ENCODE measurements at regions not wholly inside any gene's neighbourhood (a gene's known extent, or its start where the extent isn't known, plus 50 kb on each side); places are given as distances from the start of the nearest gene placed in this dataset.
A peak's percentile ranks its signal among the peaks of the same experiment; 100 is the strongest.
"Not testable (repeated sequence)": the region's sequence is repeated elsewhere in the genome, so short reads cannot be mapped to it uniquely, and the experiment has no call there.

GRCh38 chr3:177758126-177758525 lies 560.8 kb upstream of the TBL1XR1 start:
- no peak for DNase-seq

GRCh38 chr3:177760803-177761202 lies 563.5 kb upstream of the TBL1XR1 start:
- no peak for DNase-seq

GRCh38 chr3:177764377-177764912 lies 567.2 kb upstream of the TBL1XR1 start:
- DNase-seq, result peak; percentile 82

GRCh38 chr3:177764933-177765332 lies 567.7 kb upstream of the TBL1XR1 start:
- DNase-seq, result no peak

DNA sequence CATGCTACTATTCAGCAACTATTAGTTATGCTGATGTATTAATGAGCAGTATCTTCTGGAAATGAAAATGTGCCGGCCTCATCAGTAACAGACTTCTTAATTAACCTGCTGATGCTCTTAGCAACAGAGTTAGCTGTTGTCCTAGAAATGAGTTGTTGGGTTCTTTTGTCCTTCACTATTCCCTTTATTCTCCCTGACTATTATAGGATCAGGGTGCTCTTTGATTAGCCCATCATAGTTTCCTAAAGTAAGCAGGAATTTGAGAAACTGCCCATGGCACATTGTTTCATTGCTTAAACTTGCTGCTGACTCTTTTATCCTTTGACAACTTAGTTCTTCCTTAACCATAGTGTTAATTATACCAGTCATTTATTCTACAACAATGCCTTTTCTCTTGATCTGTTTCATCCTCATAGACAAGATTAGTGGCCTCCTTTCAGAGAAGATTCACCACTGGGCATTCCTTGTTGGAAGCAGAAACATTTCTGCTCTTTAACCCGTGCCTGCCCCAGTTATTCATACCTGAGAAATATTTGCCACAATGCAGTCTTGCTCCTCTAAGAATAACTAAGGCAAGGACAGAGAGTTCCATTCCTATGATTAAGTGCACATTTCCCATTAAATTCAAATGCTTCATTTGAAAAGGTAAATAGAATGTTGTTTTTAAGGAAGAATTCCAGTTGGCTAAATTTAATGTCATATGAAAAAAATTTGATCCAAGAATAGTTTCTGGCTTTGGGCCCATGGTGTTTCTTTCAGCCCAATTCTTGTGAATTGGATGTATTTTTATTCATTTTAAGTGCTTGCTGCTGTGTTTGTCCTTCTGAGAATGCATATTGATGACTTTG lies 573.3 kb upstream of the TBL1XR1 start:
- peak; percentile 52 for DNase-seq

- DNase-seq, result no peak
Observed at GRCh38 chr3:177771780-177772179, 574.5 kb upstream of the TBL1XR1 start.

DNA sequence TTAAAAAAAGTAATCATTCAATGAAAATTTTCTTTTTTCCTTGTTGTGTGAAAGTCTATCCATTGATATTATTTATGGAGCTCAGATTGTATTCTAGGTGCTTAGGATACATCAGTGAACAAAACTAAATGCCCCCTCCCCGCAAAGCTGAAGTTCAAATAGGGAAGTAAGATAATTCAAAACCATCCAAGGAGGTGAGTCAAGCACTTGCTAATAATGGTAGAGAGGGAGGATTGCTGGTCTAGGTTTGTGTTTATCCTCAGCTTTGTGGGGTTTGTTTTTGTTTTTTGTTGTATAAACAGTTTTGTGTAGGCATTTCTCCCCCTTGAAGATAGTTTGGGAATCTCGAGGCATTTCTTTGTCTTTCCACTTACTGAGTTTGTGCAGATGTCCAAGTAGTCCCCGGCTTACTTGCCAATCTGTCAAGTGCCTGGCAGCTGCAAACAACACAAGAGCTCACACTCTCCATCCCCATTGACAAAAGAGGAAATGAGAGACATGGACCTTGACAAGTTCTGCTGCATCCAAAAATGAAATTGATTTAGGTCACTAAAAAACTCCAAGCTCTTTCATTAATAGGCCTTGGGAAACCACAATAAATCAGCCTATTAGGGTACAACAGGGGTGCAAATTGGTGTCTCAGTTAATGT lies 575.8 kb upstream of the TBL1XR1 start:
- no peak for DNase-seq

GRCh38 chr3:177773717-177774116 lies 576.4 kb upstream of the TBL1XR1 start:
- no peak for DNase-seq

GRCh38 chr3:177776661-177777101 lies 579.4 kb upstream of the TBL1XR1 start:
- DNase-seq, result no peak

DNA sequence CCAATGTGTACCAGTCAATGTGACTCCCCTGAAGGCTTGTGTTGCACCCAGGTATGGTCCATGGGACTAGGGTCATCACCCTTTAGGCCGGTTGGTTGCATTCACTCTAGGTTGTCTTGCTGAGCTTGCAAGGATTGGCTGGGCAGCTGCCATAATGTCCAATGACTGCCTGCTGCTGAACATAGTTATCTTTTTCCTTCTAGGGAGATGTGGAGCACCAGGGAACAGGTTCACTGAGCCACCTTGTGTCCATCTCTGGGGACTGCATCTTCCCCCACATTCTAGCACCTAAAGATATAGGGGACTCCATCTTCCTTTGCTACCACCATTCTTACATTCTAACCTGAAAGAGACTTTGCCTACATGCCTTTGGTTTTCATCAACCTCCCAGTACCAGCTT lies 580.4 kb upstream of the TBL1XR1 start:
- DNase-seq, result no peak

DNA sequence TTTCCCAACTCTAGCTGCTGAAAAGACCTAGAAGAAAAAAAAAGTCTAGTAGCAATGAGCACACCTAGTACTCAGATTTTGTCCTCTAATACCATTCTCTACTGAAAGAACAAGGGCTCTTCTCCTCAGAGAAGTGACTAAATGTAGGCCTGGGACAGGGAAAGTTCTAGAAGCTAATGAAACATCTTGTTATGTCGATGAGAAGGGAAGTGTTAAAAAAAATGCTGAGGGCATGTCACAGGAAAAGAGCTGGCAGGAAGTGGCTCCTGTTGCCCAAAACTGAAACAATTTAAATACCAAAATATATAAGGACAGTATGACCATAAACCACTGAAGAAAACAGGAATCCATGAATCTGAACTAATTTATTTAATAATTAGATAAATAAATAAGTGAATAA lies 581.4 kb upstream of the TBL1XR1 start:
- DNase-seq, result no peak

DNA sequence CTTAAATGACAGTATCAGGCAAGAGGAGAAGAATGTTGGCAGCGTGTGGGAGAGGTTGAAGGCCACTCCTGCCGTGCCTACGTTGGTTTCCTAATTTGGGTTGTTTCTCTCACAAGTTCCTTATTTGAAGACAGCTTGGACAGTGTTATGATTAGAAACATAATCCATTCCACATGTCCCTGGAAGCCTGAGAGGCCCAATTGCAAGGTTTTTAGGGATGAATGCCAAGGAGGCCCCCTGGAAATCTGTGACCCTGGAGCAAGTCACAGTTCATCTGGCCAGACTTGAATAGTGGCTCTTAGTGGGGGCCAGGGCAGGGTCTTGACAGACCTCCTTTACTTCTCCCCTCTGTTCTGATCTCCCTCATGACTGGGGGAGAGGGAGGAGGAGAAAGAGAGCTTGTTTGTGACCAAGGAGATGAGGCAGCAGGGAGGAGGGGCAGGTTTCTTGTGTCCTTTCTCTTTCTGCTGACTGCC lies 584.4 kb upstream of the TBL1XR1 start:
- DNase-seq, result peak; percentile 64

DNA sequence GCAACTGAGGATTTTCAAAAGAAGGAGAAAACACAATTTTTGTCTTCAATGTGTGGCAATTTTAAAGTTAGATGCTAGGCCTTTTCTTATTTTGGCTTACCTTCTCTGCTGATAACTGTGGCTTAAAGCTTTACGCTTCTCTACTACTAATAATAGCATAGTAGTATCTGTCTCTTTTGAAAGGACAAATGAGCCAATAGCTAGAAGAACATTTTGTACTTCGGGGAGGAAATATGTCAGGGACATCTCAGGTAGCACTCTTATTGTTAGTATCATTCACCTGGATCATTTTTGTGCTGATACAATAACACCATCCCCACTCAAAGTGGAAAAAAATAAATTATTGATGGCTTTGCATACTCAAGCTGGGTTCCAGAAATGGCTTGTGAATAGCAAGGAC lies 586.1 kb upstream of the TBL1XR1 start:
- no peak for DNase-seq

DNA sequence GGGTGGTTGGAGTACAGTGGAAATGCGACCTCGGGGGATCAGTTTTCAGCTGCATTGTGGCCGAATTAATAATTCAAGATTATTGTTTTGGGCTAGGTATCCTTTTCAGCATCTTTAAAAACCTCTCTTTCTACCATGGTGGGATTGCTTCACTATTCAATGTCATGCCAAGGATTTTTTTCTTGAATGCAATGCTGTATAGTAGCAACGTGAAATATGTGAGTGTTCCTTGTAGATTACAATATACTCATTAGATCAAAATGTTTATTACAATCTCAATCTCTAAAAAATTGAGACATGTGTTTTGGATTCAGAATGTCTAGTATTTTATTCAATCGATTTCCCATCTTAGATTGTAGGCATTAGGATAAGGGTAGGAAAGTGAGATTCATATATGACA lies 586.5 kb upstream of the TBL1XR1 start:
- DNase-seq, result no peak

DNA sequence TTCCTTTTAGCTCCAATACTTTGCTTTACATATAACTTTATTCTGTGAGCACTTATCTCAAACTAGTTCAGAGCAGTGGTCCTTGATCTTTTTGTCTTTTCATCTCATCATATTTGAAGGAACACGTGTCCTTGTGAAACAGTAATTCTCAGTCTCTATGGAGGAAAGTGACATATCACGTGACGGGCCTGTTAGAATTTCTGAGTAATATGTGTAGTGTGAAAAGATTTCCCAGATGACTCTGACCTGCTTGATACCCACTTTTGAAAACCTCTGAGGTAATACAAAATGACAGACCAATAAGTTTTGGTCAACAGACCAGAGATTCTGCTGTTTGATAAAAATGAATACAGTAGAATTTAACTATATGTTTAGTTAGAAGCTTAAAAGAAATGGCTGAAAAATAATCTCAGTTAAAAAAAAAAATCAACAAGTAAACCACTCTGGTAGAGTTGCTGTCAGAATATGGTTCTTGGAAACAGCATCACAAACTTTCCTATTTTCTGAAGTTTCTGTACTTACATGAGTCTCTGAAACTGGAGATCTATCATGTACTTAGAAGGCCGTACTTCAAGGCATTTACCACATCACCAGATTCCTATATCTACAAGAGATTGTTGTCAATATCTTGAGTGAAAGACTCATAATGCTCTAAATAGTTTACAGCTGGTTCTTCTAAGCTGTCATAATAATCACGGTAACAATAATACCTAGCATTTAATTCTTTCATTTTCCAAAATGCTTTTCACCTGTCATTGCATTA lies 590.2 kb upstream of the TBL1XR1 start:
- no peak for DNase-seq

DNA sequence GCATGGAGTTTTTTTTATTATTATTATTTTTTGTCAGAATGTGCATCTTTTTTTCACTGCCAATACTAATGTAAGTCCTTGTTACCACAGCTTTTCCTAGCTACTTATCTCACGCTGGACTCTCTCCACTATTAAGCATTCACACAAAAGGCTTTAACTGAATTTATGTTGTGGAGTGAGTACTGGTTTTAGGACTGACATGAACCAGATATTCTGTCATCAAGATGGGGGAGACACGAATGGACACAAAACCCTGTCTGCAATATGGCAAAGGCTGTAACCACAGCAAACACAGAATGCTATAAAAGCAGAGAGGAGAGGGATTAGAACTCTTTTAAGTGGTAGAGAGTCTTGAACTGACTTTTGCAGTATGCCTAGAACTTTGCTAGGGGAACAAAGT lies 592.2 kb upstream of the TBL1XR1 start:
- no peak for DNase-seq

DNA sequence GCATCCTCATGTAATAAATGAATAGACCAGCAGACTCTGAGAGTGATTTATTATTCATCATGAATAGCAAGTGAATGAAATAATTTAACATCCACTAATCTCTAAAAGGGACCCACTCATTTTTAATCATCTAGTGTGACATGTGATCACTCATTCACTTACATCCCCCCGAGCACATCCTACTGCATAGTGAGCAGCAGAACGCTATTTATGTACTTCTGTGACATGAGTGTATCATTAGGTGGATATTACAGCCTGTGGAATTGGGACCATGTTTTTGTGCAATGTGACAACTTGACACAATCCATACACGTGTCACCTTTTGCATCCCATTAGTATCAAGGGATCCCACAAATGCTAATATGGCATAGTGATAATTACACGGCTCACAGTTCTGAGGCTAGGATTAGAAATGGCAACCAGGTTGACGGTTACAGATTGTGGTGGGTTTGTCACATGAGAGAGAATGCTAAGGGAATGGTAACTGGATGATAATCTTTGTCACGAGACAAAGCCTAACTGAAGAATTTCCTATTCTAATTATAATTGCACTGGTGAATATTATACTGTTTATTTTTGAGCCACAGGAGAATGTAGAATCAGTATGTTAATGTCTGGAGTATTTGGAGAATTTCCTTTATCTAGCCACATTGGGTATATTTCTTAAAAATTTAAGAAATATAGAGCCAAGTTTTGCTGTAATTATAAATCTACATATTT lies 595.2 kb upstream of the TBL1XR1 start:
- DNase-seq, result no peak

- DNase-seq, result no peak
Observed at GRCh38 chr3:177793451-177793850, 596.2 kb upstream of the TBL1XR1 start.

GRCh38 chr3:177795216-177795615 lies 597.9 kb upstream of the TBL1XR1 start:
- no peak for DNase-seq

- no peak for DNase-seq
Observed at GRCh38 chr3:177795859-177796258, 598.6 kb upstream of the TBL1XR1 start.

DNA sequence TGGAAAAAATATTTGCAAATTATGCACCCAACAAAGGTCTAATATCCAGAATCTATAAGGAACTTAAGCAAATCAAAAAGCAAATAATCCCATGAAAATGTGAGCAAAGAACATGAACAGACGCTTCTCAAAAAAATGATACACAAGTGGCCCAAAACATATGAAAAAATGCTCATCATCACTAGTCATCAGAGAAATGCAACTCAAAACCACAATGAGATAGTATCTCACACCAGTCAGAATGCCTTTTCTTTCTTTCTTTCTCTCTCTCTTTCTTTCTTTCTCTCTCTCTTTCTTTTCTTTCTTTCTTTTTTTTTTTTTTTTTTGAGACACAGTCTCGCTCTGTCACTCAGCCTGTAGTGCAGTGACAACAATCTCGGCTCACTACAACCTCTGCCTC lies 602.9 kb upstream of the TBL1XR1 start:
- not testable (repeated sequence) for DNase-seq

GRCh38 chr3:177800561-177800960 lies 603.3 kb upstream of the TBL1XR1 start:
- DNase-seq, result no peak

All from hindlimb muscle (tissue), 1 donor.